Dedifferentiated amniotic fluid mesenchymal stem cell (primary cell): ENCODE measurements at regions not wholly inside any gene's neighbourhood (a gene's known extent, or its start where the extent isn't known, plus 50 kb on each side); places are given as distances from the start of the nearest gene placed in this dataset.
"Not testable (repeated sequence)": the region's sequence is repeated elsewhere in the genome, so short reads cannot be mapped to it uniquely, and the experiment has no call there.

ENCODE experiments used
- DNase-seq: peaks from one replicate; pipeline ENCODE4 v3.0.0-alpha.2; 2016; ENCODE audit errors: extremely low spot score

GRCh38 chr4:1524761-1525160, 118.5 kb upstream of the NKX1-1 start:
- DNase-seq: no peak

DNA sequence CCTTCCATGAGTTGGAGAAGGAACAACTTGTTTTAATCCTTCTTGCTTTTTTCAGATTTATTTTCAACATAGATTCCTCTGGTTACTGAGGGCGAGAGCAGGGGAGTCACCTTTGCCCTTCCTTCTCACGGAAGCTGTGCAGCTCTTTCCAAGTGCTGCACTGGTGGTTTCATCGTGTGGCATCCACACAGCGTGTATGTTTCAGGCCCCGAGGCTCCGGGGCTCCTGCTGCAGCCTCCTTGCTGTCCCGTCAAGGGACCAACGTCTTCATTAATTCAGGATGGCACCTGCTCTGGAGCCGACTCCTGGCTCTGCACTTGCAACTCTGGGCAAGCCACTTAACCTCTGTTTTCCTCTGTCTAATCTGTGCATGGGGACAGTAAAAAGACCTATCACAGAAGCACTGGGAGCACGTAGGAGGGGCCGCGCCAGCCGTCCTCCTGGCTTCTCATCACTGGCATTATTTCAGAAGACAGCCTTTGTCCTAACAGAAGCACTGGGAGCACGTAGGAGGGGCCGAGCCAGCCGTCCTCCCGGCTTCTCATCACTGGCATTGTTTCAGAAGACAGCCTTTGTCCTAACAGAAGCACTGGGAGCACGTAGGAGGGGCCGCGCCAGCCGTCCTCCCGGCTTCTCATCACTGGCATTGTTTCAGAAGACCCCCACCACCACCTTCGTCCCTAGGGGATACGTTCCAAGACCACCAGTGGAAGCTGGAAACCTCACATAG, 117.8 kb upstream of the NKX1-1 start:
- no peak for DNase-seq

GRCh38 chr4:1523506-1523905, 117.3 kb upstream of the NKX1-1 start:
- no peak for DNase-seq

GRCh38 chr4:1523033-1523432, 116.8 kb upstream of the NKX1-1 start:
- no peak for DNase-seq

GRCh38 chr4:1522606-1523005, 116.4 kb upstream of the NKX1-1 start:
- no peak for DNase-seq

DNA sequence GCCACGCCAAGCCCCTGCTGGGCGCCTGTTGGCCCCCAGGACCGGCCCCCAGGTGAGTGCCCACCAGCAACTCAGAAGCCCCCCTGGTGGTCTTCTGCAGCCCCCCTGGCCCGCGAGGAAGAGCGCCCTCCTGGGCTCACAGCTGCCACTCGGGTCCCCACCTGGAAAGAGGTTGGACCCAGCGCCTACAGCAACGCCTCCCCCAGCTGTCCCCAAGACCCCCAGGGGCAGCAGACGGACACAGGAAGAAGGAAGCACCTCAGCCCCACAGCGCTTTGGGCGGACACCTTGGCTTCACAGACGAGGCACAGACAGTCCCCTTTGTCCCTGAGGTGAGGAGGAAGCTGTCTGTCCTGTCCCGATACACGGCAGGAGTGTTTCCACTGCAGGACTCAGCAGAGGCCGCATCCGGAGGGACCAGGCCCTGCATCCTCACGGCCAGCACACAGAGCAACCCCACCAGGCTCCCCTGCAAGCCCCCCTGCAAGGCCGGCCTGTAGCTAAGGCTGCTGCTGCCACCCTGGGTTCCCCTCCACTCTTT, 115.6 kb upstream of the NKX1-1 start:
- no peak for DNase-seq

DNA sequence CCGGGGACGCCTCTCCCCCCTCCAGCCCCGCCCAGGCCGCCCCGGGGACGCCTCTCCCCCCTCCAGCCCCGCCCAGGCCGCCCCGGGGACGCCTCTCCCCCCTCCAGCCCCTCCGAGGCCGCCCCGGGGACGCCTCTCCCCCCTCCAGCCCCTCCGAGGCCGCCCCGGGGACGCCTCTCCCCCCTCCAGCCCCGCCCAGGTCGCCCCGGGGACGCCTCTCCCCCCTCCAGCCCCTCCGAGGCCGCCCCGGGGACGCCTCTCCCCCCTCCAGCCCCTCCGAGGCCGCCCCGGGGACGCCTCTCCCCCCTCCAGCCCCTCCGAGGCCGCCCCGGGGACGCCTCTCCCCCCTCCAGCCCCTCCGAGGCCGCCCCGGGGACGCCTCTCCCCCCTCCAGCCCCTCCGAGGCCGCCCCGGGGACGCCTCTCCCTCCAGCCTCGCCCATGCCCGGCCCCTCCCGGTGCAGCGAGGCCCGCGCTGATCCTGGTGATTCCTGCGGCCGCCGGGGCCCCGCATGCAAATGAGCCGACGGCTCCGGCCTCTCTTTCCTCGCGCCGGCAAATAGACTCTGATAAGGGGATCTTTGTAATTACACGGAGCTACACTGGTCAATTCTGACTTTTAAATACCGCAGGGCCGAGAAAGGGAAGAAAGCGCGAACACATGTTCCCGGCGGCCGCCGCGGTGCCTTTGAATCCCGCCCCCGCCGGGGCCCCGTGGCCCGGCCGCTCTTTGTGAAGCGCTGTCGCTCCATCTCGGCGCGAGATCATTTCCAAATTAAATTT, 114.7 kb upstream of the NKX1-1 start:
- not testable (repeated sequence) for DNase-seq

DNA sequence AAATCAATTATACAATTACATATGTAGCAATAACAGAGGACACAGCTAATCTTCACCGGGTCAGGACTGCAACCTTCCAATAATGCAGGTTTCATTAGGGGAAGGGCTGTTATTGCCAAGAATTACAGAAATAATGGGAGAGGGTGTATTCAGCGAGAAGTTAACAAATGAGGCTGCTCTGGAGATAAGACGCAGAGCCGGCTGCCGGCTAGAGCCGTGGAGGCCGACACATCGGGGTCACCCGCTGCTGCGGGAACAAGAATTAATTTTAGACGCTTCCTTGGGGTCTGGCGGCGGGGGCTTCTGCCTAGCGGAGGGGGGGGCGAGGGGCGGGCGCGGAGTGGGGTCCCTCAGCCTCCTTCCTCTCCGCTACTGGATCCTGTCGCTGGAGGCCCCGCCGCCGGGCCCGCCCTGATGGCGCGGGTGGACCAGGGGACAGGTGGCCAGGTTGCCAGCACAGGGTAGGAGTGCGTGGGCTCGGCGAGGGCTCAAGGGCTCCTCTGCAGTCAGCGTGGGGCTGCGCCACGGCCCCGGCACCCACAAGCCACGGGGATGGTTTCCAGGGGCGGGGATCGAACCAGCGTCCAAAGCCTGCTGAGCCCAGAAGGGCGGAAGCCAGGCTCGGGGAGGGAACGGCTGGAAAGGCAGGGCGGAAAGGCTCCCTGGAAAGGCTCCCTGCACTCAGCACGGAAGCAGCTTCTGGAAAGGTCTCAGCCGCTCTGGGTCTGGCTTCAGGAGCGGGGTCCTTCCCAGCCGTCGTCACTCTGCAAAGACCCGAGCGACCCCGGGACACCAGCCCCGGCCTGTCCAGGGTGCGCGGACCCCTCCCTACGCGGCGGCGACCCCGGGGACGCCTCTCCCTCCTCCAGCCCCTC, 113.8 kb upstream of the NKX1-1 start:
- no peak for DNase-seq

DNA sequence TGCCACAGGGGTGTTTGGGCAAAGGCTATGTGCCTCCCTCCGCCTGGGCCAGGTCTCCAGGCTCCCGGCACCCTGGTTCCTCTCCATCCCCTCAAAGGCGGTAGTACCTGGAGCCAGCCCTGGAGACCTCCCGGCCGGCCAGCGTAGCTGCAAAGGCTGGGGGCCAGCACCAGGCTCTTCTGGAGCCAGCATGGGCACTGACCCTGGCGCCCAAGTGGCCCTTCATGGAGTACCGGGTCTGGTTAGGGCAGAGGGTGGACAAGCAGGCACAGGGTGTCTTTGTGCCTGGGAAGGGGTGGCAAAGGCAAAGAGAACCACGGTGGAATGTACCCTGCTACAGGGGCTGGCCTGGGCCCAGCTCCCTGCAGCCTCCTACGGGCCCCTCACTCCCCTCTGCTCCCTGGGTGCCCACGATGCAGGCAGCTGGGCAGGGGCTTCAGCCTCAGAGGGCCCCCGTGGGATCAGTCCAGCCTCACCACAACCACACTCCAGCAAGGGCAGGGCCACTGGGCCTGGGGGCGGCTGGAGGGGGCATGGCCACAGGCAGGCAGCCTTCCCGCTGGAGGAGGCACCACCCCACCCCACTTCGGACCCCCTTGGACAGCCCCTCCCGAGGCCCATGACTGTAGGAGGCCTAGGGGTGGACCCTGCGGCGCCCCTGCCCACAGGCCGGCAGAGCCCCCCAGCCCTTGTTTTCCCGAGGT, 112.9 kb upstream of the NKX1-1 start:
- no peak for DNase-seq

- DNase-seq: no peak
Observed at GRCh38 chr4:1517592-1518411, 111.6 kb upstream of the NKX1-1 start.

- no peak for DNase-seq
Observed at GRCh38 chr4:1516881-1517480, 110.7 kb upstream of the NKX1-1 start.

GRCh38 chr4:1516261-1516660, 110.0 kb upstream of the NKX1-1 start:
- DNase-seq: no peak

DNA sequence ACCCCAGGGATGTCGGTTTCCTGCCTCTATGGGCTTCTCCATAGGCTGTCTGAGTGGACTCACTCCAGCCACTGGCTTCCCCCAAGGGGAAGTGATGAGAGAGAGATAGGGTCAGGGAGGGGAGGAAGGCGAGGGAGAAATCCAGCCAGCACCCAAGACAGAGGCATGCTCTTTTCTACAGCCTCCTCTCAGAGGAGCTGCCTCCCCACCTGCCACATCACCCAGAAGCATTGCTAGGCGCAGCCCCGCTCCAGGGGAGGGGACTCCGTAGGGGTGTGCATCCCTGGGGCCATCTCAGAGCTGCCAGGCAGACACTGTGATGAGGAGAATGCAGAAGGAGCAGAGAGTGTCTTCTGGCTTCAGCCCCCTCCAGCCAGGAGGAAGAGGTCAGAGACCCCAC, 109.5 kb upstream of the NKX1-1 start:
- DNase-seq: no peak

- no peak for DNase-seq
Observed at GRCh38 chr4:1515156-1515555, 108.9 kb upstream of the NKX1-1 start.

DNA sequence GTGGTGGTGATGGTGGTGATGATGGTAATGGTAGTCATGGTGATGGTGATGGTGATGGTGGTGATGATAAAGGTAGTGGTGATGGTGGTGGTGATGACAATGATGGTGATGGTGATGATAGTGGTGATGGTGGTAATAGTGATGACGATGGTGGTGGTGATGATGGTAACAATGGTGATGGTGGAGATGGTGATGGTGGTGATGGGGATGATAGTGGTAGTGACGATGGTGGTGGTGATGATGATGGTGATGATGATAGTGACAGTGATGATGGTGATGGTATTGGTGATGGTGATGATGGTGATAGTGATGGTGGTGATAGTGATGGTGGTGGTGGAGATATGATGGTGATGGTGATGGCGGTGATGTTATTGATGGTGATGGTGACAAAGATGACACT, 108.4 kb upstream of the NKX1-1 start:
- no peak for DNase-seq

DNA sequence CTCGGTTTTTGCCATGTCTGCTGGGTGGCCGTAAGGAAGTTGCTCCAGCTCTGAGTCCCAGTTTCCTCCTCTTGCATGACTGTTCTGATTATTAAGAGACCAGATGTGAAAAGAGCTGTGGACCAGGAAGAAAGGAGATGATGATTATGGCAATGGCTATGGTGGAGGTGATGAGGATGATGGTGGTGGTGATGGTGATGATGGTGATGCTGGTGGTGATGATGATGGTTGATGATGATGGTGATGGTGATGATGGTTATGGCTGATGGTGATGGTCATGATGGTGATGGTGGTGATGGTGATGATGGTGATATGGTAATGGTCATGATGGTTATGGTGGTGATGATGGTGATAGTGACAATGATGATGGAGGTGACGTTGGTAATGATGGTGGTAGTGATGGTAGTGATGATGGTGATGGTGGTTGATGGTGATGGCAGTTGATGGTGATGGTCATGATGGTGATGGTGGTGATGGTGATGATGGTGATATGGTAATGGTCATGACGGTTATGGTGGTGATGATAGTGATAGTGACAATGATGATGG, 107.8 kb upstream of the NKX1-1 start:
- no peak for DNase-seq

DNA sequence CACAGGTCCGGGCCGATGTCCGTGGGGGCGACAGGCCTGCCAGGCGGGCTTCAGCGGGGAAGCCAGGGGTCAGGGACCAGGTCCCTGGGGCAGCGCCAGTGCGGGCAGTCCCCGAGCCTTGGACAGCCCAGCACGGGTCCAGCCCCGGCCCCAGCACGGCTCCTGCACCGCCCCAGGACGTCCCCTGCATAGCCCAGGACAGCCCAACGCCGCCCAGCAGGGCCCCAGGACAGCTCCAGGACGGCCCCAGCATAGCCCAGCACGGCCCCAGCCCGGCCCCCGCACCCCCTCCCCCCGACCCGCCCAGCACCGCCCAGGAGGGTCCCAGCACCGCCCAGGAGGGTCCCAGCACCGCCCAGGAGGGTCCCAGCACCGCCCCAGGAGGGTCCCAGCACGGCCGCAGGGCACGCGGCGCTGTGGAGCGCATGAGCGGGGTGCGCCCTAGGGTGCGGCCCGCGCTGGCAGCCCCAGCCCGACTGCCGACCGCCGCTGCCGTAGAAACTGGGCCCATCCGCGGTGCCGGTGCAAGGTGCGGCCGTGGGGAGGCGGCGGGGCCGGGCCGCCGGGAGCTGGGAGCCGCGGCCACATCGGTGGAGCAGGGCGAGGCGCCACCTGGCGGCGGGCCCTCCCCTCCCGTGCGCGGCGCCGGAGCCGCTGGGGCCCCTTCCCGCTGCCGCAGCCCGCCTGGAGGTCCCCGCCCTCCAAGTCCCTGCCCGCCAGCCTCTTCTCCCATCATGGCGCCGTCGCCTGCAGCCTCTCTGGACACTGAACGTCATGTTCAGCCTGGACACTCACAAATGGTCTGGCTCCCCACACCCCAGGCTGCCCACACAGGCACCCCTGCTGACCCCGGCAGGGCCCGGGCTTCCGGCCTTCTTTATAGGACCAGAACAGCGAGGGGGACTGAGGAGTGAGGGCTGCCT, 106.8 kb upstream of the NKX1-1 start:
- DNase-seq: no peak

GRCh38 chr4:1512051-1512737, 106.0 kb upstream of the NKX1-1 start:
- no peak for DNase-seq
